ENCODE measurements at regions not wholly inside any gene's neighbourhood (a gene's known extent, or its start where the extent isn't known, plus 50 kb on each side); places are given as distances from the start of the nearest gene placed in this dataset.

DNA sequence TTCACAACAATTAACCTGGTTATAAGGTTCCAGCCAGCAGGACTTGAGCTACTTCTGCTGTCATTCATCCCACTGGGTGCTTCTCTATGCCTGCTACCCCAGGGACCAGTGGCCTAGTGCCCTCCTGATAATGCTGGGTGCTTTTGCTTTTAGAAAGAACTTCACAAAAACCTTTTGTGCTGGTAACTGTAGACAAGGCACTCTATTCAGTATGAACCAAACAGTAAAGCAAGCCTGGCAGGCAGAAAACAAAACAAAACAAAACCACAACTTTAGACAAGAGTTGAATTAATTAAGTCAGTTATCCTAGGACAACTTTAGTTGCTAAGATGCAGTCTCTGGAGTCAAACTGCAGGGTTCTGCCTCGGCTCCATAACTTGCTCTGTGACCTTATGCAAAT, 61.9 kb upstream of the ADGRL2 start:
- H3K9me3 ChIP-seq (ENCODE audit: insufficient read depth in 2 of 2, low read depth in 1 of 2, low read length in 1 of 2), result no peaks in the 10 kb centered on the region
- ChIA-PET POLR2A (ENCODE audit: partially characterized antibody) (no interaction called here), CTCF (ENCODE audit: partially characterized antibody) (interaction anchor here (1.1 kb wide), 1 partner anchor 187 kb away, joined by 3 read pairs; no protein-coding TSS in a partner anchor)
- no peaks in the 10 kb centered on the region for H3K36me3 ChIP-seq (ENCODE audit: control insufficient read depth in 2 of 4, insufficient read depth in 4 of 4, low read length in 3 of 4)
- no peak overlapping the region for H4K91ac ChIP-seq (replicated peaks; ENCODE audit: insufficient read length, low read length)
- no peak overlapping the region for H3K18ac ChIP-seq (ENCODE audit: extremely low read depth, low read length)
- H2BK5ac ChIP-seq (ENCODE audit: low read depth, low read length), result no peak overlapping the region
- WGBS, 2 experiments (ENCODE audit: extremely low coverage in 1 of 2, insufficient coverage in 1 of 2, insufficient read length in 1 of 2, insufficient replicate concordance in 2 of 2, low coverage in 1 of 2, low lambda C conversion rate in 2 of 2, missing lambda C conversion rate in 1 of 2), result 89% methylated on average over 1 of the region's 1 CpG; no CpG with 5 or more reads in 1 of the 2 experiments
- DNase-seq (ENCODE audit: low read depth in 1 of 2, low spot score in 2 of 2), result no peak
- H3K4ac ChIP-seq (replicated peaks; ENCODE audit: insufficient read length, low read depth, low read length), result no peak overlapping the region
- H4K20me1 ChIP-seq (replicated peaks in 1 of 2; ENCODE audit: control insufficient read depth in 1 of 2, insufficient read depth in 2 of 2, low read length in 2 of 2), result no peaks in the 10 kb centered on the region
- no peak overlapping the region for H3K56ac ChIP-seq (replicated peaks; ENCODE audit: insufficient read length, low read depth, low read length)
- H2AK5ac ChIP-seq (ENCODE audit: low read depth, low read length), result no peak overlapping the region
- no peak overlapping the region for H3K27ac ChIP-seq (ENCODE audit: low read depth, low read length)
- H4K5ac ChIP-seq (ENCODE audit: insufficient read length, low read depth, low read length), result no peak overlapping the region
- no peak overlapping the region for H4K8ac ChIP-seq (ENCODE audit: extremely low read depth, insufficient read depth, low read length)
- no peak for FAIRE-seq
- no peak overlapping the region for H2AFZ ChIP-seq (ENCODE audit: low read length)
- no peaks in the 10 kb centered on the region for H3K23me2 ChIP-seq (ENCODE audit: low read depth, low read length)
- H3K14ac ChIP-seq (ENCODE audit: insufficient read length), result no peak overlapping the region
- no peak overlapping the region for H3K23ac ChIP-seq (ENCODE audit: insufficient read length)
- no peaks in the 10 kb centered on the region for H3K79me1 ChIP-seq (ENCODE audit: low read depth, low read length)
- no peak overlapping the region for H2BK12ac ChIP-seq (ENCODE audit: low read depth, low read length)
- TF ChIP-seq JUND (IDR thresholded peaks at IDR 0.05; ENCODE audit: low read length), result no peak
- no peak for TF ChIP-seq SUZ12 (IDR thresholded peaks at IDR 0.05; ENCODE audit: low read length)
- no peak for TF ChIP-seq SAP30 (IDR thresholded peaks at IDR 0.05; ENCODE audit: insufficient read depth, insufficient replicate concordance, low read length)
- TF ChIP-seq POLR2AphosphoS5 (IDR thresholded peaks at IDR 0.05; ENCODE audit: low read depth, low read length), result no peak
- TF ChIP-seq TEAD4 (IDR thresholded peaks at IDR 0.05; ENCODE audit: low read depth, low read length), result no peak
- no peak for TF ChIP-seq TAF7 (optimal IDR thresholded peaks at IDR 0.05; ENCODE audit: borderline replicate concordance, low read depth, low read length)
- H3K4me1 ChIP-seq (replicated peaks in 1 of 4; ENCODE audit: control insufficient read depth in 3 of 4, insufficient read depth in 4 of 4, low read length in 3 of 4), result no peaks in the 10 kb centered on the region
- H2BK120ac ChIP-seq (replicated peaks; ENCODE audit: low read depth, low read length), result no peak overlapping the region
- no peaks in the 10 kb centered on the region for H3K79me2 ChIP-seq (ENCODE audit: control insufficient read depth in 1 of 2, insufficient read depth in 2 of 2, low read length in 2 of 2)
- H3K9ac ChIP-seq (replicated peaks in 1 of 4; ENCODE audit: extremely low read depth in 1 of 4, low read depth in 3 of 4, low read length in 3 of 4), result no peak overlapping the region
- no peaks in the 10 kb centered on the region for H3K27me3 ChIP-seq (replicated peaks in 1 of 4; ENCODE audit: control insufficient read depth in 3 of 4, extremely low read depth in 1 of 4, insufficient read depth in 3 of 4, low read length in 3 of 4)
- H2BK15ac ChIP-seq (ENCODE audit: low read length), result no peak overlapping the region
- no peak overlapping the region for H2BK20ac ChIP-seq (ENCODE audit: low read length)
- no peak overlapping the region for H3K4me3 ChIP-seq (ENCODE audit: extremely low read depth in 1 of 4, insufficient read depth in 2 of 4, low read depth in 3 of 4, low read length in 4 of 4)
- H3K4me2 ChIP-seq (ENCODE audit: insufficient read depth in 1 of 2, low read depth in 2 of 2, low read length in 2 of 2), result no peak overlapping the region

Data from H1 (cell line).